GM23338 (cell line): ENCODE measurements at regions not wholly inside any gene's neighbourhood (a gene's known extent, or its start where the extent isn't known, plus 50 kb on each side); places are given as distances from the start of the nearest gene placed in this dataset.

Experiments
- ATAC-seq: fragments of 200-7000 bp; cut with Tn5 transposase; 3 replicates; pipeline ENCODE4 v1.9.1; 2020
- DNase-seq: peaks from one replicate; pipeline ENCODE4 v3.0.0-alpha.2; 2015; ENCODE audit warnings: low spot score
- H2AFZ ChIP-seq: fragments of 200-600 bp; sonication (generic); 2 replicates; pipeline ENCODE4 v1.8.0; 2016; ENCODE audit warnings: antibody characterized with exemption, mild to moderate bottlenecking, moderate library complexity
- H3F3A ChIP-seq: fragments of 200-600 bp; sonication (generic); replicated peaks from 2 replicates; pipeline ENCODE4 v1.8.0; 2017; ENCODE audit warnings: antibody characterized with exemption, mixed run types, low read depth
- H3K27ac ChIP-seq: fragments of 200-600 bp; sonication (generic); 2 replicates; pipeline ENCODE4 v1.6.1; 2016; ENCODE audit warnings: low read depth
- H3K27me3 ChIP-seq: fragments of 200-600 bp; sonication (generic); 2 replicates; pipeline ENCODE4 v1.8.0; 2016; ENCODE audit warnings: mild to moderate bottlenecking, mixed run types, moderate library complexity; ENCODE audit not compliant: insufficient read depth
- H3K36me3 ChIP-seq: fragments of 200-600 bp; sonication (generic); 2 replicates; pipeline ENCODE4 v1.8.0; 2016; ENCODE audit warnings: mild to moderate bottlenecking; ENCODE audit not compliant: insufficient read depth
- H3K4me1 ChIP-seq: fragments of 200-600 bp; sonication (generic); 2 replicates; pipeline ENCODE4 v1.8.0; 2016; ENCODE audit warnings: mild to moderate bottlenecking, moderate library complexity; ENCODE audit not compliant: insufficient read depth
- H3K4me2 ChIP-seq: fragments of 200-600 bp; sonication (generic); 2 replicates; pipeline ENCODE4 v1.7.1; 2017; ENCODE audit warnings: mixed run types
- H3K4me3 ChIP-seq: fragments of 200-600 bp; sonication (generic); 2 replicates; pipeline ENCODE4 v1.6.1; 2016; ENCODE audit warnings: mixed run types
- H3K79me2 ChIP-seq: fragments of 200-600 bp; sonication (generic); replicated peaks from 2 replicates; pipeline ENCODE4 v1.8.0; 2017; ENCODE audit warnings: mild to moderate bottlenecking; ENCODE audit not compliant: insufficient read depth
- H3K9me2 ChIP-seq: fragments of 200-600 bp; sonication (generic); 2 replicates; pipeline ENCODE4 v1.8.0; 2017; ENCODE audit not compliant: insufficient read depth
- H4K20me1 ChIP-seq: fragments of 200-600 bp; sonication (generic); replicated peaks from 2 replicates; pipeline ENCODE4 v1.8.0; 2017; ENCODE audit warnings: mild to moderate bottlenecking; ENCODE audit not compliant: insufficient read depth
- H3K27ac Mint-ChIP-seq: 2 replicates; pipeline ENCODE4 v1.8.0; 2020; ENCODE audit warnings: inconsistent platforms, mild to moderate bottlenecking, moderate library complexity, mixed read lengths
- H3K27me3 Mint-ChIP-seq: 3 replicates; pipeline ENCODE4 v1.8.0; 2022; ENCODE audit warnings: low read depth, mild to moderate bottlenecking, moderate library complexity, mixed read lengths, inconsistent platforms; ENCODE audit not compliant: insufficient read depth, poor library complexity
- H3K36me3 Mint-ChIP-seq: 3 replicates; pipeline ENCODE4 v1.8.0; 2021; ENCODE audit warnings: low read depth, mild to moderate bottlenecking, inconsistent platforms, moderate library complexity, mixed read lengths
- H3K4me1 Mint-ChIP-seq: 3 replicates; pipeline ENCODE4 v1.8.0; 2020; ENCODE audit warnings: mild to moderate bottlenecking, inconsistent platforms, mixed read lengths
- H3K4me3 Mint-ChIP-seq: 3 replicates; pipeline ENCODE4 v1.8.0; 2021; ENCODE audit warnings: moderate library complexity, mild to moderate bottlenecking, inconsistent platforms, mixed read lengths
- H3K9me3 Mint-ChIP-seq: 3 replicates; pipeline ENCODE4 v1.8.0; 2020; ENCODE audit warnings: moderate library complexity, mild to moderate bottlenecking, inconsistent platforms, mixed read lengths
- CREB1 ChIP-seq: fragments of 250-450 bp; sonication (Bioruptor Pico); IDR thresholded peaks from 2 replicates; pipeline ENCODE4 v1.5.0; 2020; ENCODE audit warnings: low read depth, mild to moderate bottlenecking, moderate library complexity
- EZH2 ChIP-seq: fragments of 200-600 bp; sonication (generic); IDR thresholded peaks from one replicate; pipeline ENCODE4 v1.8.0; 2017; ENCODE audit warnings: antibody characterized with exemption, mild to moderate bottlenecking, low read depth; ENCODE audit not compliant: unreplicated experiment
- EZH2phosphoT487 ChIP-seq: fragments of 200-600 bp; sonication (generic); IDR thresholded peaks from one replicate; pipeline ENCODE4 v1.8.1; 2018; ENCODE audit warnings: antibody characterized with exemption; ENCODE audit not compliant: unreplicated experiment
- JUNB ChIP-seq: IDR thresholded peaks from one replicate; pipeline ENCODE4 v1.6.1; 2016; ENCODE audit warnings: antibody characterized with exemption; ENCODE audit not compliant: unreplicated experiment
- NANOG ChIP-seq: IDR thresholded peaks from 2 replicates; pipeline ENCODE4 v1.6.1; 2016; ENCODE audit warnings: antibody characterized with exemption, borderline replicate concordance
- POLR2AphosphoS5 ChIP-seq: IDR thresholded peaks from 2 replicates; pipeline ENCODE4 v1.6.1; 2016; ENCODE audit warnings: antibody characterized with exemption, low read depth
- ZNF114 ChIP-seq: fragments of 250-450 bp; sonication (Bioruptor Pico); IDR thresholded peaks from 2 replicates; pipeline ENCODE4 v1.5.0; 2020; ENCODE audit warnings: mild to moderate bottlenecking, moderate library complexity
- ZNF331 ChIP-seq: fragments of 250-450 bp; sonication (Bioruptor Pico); IDR thresholded peaks from 2 replicates; pipeline ENCODE4 v1.5.0; 2020; ENCODE audit warnings: low read depth, mild to moderate bottlenecking, moderate library complexity
- TF ChIP-seq, protein P1 (sequence below): IDR thresholded peaks from 2 replicates; pipeline ENCODE4 v1.6.1; 2016; ENCODE audit warnings: antibody characterized with exemption
- TF ChIP-seq, protein P2 (sequence below): fragments of 250-450 bp; sonication (Bioruptor Pico); IDR thresholded peaks from 2 replicates; pipeline ENCODE4 v1.5.0; 2020; ENCODE audit warnings: mild to moderate bottlenecking, moderate library complexity
- TF ChIP-seq, protein P3 (sequence below), 2 experiments: fragments of 200-600 bp in 1 of 2; sonication (generic) in 1 of 2; conservative IDR thresholded peaks; 2 replicates each; pipeline versions ENCODE4 v1.5.1 to v1.6.1; 2016 to 2017; ENCODE audit warnings: antibody characterized with exemption in 2 of 2, low read depth in 2 of 2, mild to moderate bottlenecking in 2 of 2, moderate library complexity in 1 of 2

DNA sequence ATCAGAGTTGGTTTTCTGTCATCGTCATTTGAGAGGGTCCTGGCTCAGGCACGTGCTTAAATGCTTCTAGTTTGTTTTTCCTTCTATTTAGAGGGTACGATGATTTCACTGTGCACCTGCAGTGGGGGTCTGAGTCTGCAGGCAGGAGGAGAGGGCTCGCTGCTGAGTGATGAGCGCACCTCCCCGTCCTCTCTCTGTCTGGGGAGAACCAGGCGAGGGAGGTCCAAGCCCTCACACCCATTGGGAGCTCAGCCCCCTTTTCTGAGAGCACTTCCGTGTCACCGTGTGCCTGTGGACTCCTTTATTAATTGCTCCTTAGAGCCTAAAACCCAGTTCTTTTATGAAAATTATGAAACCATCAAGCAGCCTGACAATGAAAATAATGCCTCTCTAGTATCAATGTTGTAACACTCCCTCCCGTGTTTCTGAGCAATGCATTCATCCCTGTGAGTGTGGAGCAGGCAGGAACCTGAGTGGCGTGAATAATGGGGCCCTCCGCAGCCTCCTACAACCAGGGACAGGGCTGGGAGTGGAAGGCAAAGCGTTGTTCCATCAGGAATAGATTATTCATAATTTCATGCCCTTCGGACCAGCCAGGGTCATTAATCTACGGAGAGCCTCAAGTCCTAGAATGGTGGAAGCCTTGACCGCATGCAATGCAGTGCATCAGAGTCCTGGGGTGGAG lies 191.6 kb downstream of the UQCRFS1 start (continued):
- TF ChIP-seq, protein P1, sequence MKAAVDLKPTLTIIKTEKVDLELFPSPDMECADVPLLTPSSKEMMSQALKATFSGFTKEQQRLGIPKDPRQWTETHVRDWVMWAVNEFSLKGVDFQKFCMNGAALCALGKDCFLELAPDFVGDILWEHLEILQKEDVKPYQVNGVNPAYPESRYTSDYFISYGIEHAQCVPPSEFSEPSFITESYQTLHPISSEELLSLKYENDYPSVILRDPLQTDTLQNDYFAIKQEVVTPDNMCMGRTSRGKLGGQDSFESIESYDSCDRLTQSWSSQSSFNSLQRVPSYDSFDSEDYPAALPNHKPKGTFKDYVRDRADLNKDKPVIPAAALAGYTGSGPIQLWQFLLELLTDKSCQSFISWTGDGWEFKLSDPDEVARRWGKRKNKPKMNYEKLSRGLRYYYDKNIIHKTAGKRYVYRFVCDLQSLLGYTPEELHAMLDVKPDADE = no peak
- TF ChIP-seq NANOG (no peak), ZNF114 (CRISPR knock-in tag) (no peak)

DNA sequence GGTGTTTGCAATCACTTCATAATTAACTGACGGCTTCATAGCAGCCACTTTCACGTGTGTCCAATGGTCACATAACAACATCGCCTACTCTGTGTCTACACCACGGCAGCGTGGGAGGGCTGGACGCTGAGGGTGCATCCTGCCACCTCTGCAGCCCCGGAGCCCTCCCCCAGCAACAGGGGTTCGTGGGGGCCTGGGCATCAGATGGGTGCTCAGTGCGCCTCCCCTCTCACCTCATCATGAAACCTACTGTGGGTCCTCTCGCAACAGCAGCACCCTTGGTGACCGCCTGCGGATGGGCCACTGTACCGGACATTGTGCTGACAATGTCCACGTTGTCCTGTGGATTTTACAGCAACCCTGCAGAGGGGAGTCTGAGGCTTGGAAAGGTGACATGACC lies 193.5 kb downstream of the UQCRFS1 start:
- H3F3A ChIP-seq = no peaks in the 10 kb centered on the region
- H2AFZ ChIP-seq = no peak overlapping the region
- no peaks in the 10 kb centered on the region for H3K27me3 ChIP-seq
- H4K20me1 ChIP-seq = no peaks in the 10 kb centered on the region
- H3K4me3 Mint-ChIP-seq = no peak overlapping the region
- H3K9me3 Mint-ChIP-seq = no peaks in the 10 kb centered on the region
- peaks cover 18% of the 10 kb centered on the region for H3K27me3 Mint-ChIP-seq
- no peak overlapping the region for H3K27ac Mint-ChIP-seq
- H3K4me3 ChIP-seq = no peak overlapping the region
- H3K36me3 Mint-ChIP-seq = no peaks in the 10 kb centered on the region
- ATAC-seq (no peak), DNase-seq (no peak)
- no peaks in the 10 kb centered on the region for H3K79me2 ChIP-seq
- peaks cover 4% of the 10 kb centered on the region for H3K4me1 Mint-ChIP-seq
- no peak overlapping the region for H3K4me2 ChIP-seq
- H3K4me1 ChIP-seq = no peaks in the 10 kb centered on the region
- no peak overlapping the region for H3K27ac ChIP-seq
- no peaks in the 10 kb centered on the region for H3K9me2 ChIP-seq
- no peaks in the 10 kb centered on the region for H3K36me3 ChIP-seq
- TF ChIP-seq CREB1 (CRISPR knock-in tag) (no peak), EZH2 (no peak), ZNF331 (no peak), EZH2phosphoT487 (no peak), NANOG (no peak), POLR2AphosphoS5 (no peak), ZNF114 (CRISPR knock-in tag) (no peak), JUNB (no peak)
- TF ChIP-seq, protein P2, sequence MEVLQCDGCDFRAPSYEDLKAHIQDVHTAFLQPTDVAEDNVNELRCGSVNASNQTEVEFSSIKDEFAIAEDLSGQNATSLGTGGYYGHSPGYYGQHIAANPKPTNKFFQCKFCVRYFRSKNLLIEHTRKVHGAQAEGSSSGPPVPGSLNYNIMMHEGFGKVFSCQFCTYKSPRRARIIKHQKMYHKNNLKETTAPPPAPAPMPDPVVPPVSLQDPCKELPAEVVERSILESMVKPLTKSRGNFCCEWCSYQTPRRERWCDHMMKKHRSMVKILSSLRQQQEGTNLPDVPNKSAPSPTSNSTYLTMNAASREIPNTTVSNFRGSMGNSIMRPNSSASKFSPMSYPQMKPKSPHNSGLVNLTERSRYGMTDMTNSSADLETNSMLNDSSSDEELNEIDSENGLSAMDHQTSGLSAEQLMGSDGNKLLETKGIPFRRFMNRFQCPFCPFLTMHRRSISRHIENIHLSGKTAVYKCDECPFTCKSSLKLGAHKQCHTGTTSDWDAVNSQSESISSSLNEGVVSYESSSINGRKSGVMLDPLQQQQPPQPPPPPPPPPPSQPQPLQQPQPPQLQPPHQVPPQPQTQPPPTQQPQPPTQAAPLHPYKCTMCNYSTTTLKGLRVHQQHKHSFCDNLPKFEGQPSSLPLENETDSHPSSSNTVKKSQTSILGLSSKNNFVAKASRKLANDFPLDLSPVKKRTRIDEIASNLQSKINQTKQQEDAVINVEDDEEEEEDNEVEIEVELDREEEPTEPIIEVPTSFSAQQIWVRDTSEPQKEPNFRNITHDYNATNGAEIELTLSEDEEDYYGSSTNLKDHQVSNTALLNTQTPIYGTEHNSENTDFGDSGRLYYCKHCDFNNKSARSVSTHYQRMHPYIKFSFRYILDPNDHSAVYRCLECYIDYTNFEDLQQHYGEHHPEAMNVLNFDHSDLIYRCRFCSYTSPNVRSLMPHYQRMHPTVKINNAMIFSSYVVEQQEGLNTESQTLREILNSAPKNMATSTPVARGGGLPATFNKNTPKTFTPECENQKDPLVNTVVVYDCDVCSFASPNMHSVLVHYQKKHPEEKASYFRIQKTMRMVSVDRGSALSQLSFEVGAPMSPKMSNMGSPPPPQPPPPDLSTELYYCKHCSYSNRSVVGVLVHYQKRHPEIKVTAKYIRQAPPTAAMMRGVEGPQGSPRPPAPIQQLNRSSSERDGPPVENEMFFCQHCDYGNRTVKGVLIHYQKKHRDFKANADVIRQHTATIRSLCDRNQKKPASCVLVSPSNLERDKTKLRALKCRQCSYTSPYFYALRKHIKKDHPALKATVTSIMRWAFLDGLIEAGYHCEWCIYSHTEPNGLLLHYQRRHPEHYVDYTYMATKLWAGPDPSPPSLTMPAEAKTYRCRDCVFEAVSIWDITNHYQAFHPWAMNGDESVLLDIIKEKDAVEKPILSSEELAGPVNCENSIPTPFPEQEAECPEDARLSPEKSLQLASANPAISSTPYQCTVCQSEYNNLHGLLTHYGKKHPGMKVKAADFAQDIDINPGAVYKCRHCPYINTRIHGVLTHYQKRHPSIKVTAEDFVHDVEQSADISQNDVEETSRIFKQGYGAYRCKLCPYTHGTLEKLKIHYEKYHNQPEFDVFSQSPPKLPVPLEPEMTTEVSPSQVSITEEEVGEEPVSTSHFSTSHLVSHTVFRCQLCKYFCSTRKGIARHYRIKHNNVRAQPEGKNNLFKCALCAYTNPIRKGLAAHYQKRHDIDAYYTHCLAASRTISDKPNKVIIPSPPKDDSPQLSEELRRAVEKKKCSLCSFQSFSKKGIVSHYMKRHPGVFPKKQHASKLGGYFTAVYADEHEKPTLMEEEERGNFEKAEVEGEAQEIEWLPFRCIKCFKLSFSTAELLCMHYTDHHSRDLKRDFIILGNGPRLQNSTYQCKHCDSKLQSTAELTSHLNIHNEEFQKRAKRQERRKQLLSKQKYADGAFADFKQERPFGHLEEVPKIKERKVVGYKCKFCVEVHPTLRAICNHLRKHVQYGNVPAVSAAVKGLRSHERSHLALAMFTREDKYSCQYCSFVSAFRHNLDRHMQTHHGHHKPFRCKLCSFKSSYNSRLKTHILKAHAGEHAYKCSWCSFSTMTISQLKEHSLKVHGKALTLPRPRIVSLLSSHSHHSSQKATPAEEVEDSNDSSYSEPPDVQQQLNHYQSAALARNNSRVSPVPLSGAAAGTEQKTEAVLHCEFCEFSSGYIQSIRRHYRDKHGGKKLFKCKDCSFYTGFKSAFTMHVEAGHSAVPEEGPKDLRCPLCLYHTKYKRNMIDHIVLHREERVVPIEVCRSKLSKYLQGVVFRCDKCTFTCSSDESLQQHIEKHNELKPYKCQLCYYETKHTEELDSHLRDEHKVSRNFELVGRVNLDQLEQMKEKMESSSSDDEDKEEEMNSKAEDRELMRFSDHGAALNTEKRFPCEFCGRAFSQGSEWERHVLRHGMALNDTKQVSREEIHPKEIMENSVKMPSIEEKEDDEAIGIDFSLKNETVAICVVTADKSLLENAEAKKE = no peak
- TF ChIP-seq, protein P1 = no peak
- TF ChIP-seq, protein P3, sequence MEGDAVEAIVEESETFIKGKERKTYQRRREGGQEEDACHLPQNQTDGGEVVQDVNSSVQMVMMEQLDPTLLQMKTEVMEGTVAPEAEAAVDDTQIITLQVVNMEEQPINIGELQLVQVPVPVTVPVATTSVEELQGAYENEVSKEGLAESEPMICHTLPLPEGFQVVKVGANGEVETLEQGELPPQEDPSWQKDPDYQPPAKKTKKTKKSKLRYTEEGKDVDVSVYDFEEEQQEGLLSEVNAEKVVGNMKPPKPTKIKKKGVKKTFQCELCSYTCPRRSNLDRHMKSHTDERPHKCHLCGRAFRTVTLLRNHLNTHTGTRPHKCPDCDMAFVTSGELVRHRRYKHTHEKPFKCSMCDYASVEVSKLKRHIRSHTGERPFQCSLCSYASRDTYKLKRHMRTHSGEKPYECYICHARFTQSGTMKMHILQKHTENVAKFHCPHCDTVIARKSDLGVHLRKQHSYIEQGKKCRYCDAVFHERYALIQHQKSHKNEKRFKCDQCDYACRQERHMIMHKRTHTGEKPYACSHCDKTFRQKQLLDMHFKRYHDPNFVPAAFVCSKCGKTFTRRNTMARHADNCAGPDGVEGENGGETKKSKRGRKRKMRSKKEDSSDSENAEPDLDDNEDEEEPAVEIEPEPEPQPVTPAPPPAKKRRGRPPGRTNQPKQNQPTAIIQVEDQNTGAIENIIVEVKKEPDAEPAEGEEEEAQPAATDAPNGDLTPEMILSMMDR (conservative IDR thresholded peaks at IDR 0.05; ENCODE audit: low read depth in 2 of 2) = no peak
